ENCODE measurements at regions not wholly inside any gene's neighbourhood (a gene's known extent, or its start where the extent isn't known, plus 50 kb on each side); places are given as distances from the start of the nearest gene placed in this dataset.
"Not testable (repeated sequence)": the region's sequence is repeated elsewhere in the genome, so short reads cannot be mapped to it uniquely, and the experiment has no call there.

GRCh38 chr14:58769771-58770170 lies 132.0 kb downstream of the DACT1 start:
- H3K36me3 ChIP-seq (ENCODE audit: control insufficient read depth in 1 of 2, insufficient read depth in 2 of 2, low read length in 2 of 2): no peaks in the 10 kb centered on the region
- peaks cover 6 to 37% of the 10 kb centered on the region in 2 donors for H3K4me1 ChIP-seq (ENCODE audit: control insufficient read depth in 1 of 2, insufficient read depth in 2 of 2, low read length in 2 of 2)
- no peak overlapping the region for H3K9ac ChIP-seq (ENCODE audit: low read depth in 1 of 2, low read length in 2 of 2)
- H3K27ac ChIP-seq (ENCODE audit: low read depth, low read length): no peak overlapping the region
- H3K27me3 ChIP-seq (ENCODE audit: control insufficient read depth in 1 of 2, insufficient read depth in 2 of 2, low read length in 2 of 2): no peaks in the 10 kb centered on the region
- H3K9me3 ChIP-seq (ENCODE audit: control insufficient read depth in 1 of 2, low read length in 2 of 2): no peaks in the 10 kb centered on the region
- no peak overlapping the region for H3K4me3 ChIP-seq (ENCODE audit: low read depth in 1 of 2, low read length in 2 of 2)

GRCh38 chr14:58770491-58770982 lies 132.8 kb downstream of the DACT1 start:
- no peaks in the 10 kb centered on the region for H3K9me3 ChIP-seq (ENCODE audit: control insufficient read depth in 1 of 2, low read length in 2 of 2)
- no peaks in the 10 kb centered on the region for H3K27me3 ChIP-seq (ENCODE audit: control insufficient read depth in 1 of 2, insufficient read depth in 2 of 2, low read length in 2 of 2)
- no peaks in the 10 kb centered on the region for H3K36me3 ChIP-seq (ENCODE audit: control insufficient read depth in 1 of 2, insufficient read depth in 2 of 2, low read length in 2 of 2)
- no peak overlapping the region for H3K27ac ChIP-seq (ENCODE audit: low read depth, low read length)
- no peak overlapping the region for H3K9ac ChIP-seq (ENCODE audit: low read depth in 1 of 2, low read length in 2 of 2)
- no peak overlapping the region for H3K4me3 ChIP-seq (ENCODE audit: low read depth in 1 of 2, low read length in 2 of 2)
- H3K4me1 ChIP-seq (ENCODE audit: control insufficient read depth in 1 of 2, insufficient read depth in 2 of 2, low read length in 2 of 2): peaks cover 6 to 37% of the 10 kb centered on the region in 2 donors

- Histone ChIP-seq H3K4me3 (ENCODE audit: low read depth in 1 of 2, low read length in 2 of 2) (peak overlapping the region in 1 of 2 donors; percentile 19), H3K27me3 (ENCODE audit: control insufficient read depth in 1 of 2, insufficient read depth in 2 of 2, low read length in 2 of 2) (no peaks in the 10 kb centered on the region), H3K9ac (ENCODE audit: low read depth in 1 of 2, low read length in 2 of 2) (no peak overlapping the region), H3K36me3 (ENCODE audit: control insufficient read depth in 1 of 2, insufficient read depth in 2 of 2, low read length in 2 of 2) (no peaks in the 10 kb centered on the region), H3K27ac (ENCODE audit: low read depth, low read length) (no peak overlapping the region), H3K4me1 (ENCODE audit: control insufficient read depth in 1 of 2, insufficient read depth in 2 of 2, low read length in 2 of 2) (peaks cover 6 to 37% of the 10 kb centered on the region in 2 donors), H3K9me3 (ENCODE audit: control insufficient read depth in 1 of 2, low read length in 2 of 2) (no peaks in the 10 kb centered on the region)
Observed at GRCh38 chr14:58771016-58771415, 133.3 kb downstream of the DACT1 start.

DNA sequence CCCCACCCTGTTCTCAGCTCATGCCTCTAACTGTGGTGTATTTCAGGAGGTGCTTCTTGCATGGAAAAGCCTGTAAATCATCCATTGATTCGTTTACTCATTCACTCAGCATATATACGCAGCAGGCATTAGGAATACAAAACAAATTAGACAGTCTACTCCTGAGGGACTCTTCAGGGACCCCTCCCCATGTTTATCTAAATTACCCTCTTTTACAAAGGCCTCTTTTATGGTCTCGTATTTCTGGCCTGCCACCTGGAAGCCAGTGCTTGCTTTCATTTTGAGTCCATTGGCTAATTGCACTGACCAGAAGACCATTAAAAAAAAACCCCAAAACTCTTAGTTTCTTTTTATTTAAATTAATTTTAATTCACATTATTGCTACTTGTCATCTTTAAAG lies 134.4 kb downstream of the DACT1 start:
- Histone ChIP-seq H3K4me1 (ENCODE audit: control insufficient read depth in 1 of 2, insufficient read depth in 2 of 2, low read length in 2 of 2) (peaks cover 6 to 37% of the 10 kb centered on the region in 2 donors), H3K9ac (ENCODE audit: low read depth in 1 of 2, low read length in 2 of 2) (no peak overlapping the region), H3K27ac (ENCODE audit: low read depth, low read length) (no peak overlapping the region), H3K9me3 (ENCODE audit: control insufficient read depth in 1 of 2, low read length in 2 of 2) (no peaks in the 10 kb centered on the region), H3K27me3 (ENCODE audit: control insufficient read depth in 1 of 2, insufficient read depth in 2 of 2, low read length in 2 of 2) (no peaks in the 10 kb centered on the region), H3K4me3 (ENCODE audit: low read depth in 1 of 2, low read length in 2 of 2) (no peak overlapping the region), H3K36me3 (ENCODE audit: control insufficient read depth in 1 of 2, insufficient read depth in 2 of 2, low read length in 2 of 2) (no peaks in the 10 kb centered on the region)

- no peaks in the 10 kb centered on the region for H3K9me3 ChIP-seq (ENCODE audit: control insufficient read depth in 1 of 2, low read length in 2 of 2)
- H3K36me3 ChIP-seq (ENCODE audit: control insufficient read depth in 1 of 2, insufficient read depth in 2 of 2, low read length in 2 of 2): no peaks in the 10 kb centered on the region
- no peak overlapping the region for H3K4me3 ChIP-seq (ENCODE audit: low read depth in 1 of 2, low read length in 2 of 2)
- H3K9ac ChIP-seq (ENCODE audit: low read depth in 1 of 2, low read length in 2 of 2): no peak overlapping the region
- no peak overlapping the region for H3K27ac ChIP-seq (ENCODE audit: low read depth, low read length)
- H3K4me1 ChIP-seq (ENCODE audit: control insufficient read depth in 1 of 2, insufficient read depth in 2 of 2, low read length in 2 of 2): peaks cover 13 to 46% of the 10 kb centered on the region in 2 donors
- H3K27me3 ChIP-seq (ENCODE audit: control insufficient read depth in 1 of 2, insufficient read depth in 2 of 2, low read length in 2 of 2): no peaks in the 10 kb centered on the region
Observed at GRCh38 chr14:58772794-58773620, 135.2 kb downstream of the DACT1 start.

DNA sequence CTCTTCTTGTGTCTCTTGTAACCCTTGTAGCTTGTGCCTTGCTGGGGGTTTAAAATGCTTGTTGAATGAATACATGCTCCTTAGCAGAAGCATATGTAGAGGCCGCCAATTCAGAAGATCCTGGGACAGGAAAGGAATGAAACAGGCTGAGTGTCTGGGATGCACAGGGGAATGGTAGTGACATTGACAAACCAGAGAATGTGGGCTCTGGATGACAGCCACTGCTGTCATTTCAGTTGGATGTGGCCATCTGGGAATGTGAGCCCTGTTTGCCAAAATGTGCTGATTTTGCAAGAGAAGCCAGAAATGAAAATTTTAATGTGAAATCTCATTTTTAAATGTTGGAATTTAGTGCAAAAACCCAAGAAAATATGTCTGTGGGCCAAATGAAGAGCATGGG lies 136.8 kb downstream of the DACT1 start:
- Histone ChIP-seq H3K9me3 (ENCODE audit: control insufficient read depth in 1 of 2, low read length in 2 of 2) (no peaks in the 10 kb centered on the region), H3K36me3 (ENCODE audit: control insufficient read depth in 1 of 2, insufficient read depth in 2 of 2, low read length in 2 of 2) (no peaks in the 10 kb centered on the region), H3K27ac (ENCODE audit: low read depth, low read length) (no peak overlapping the region), H3K4me3 (ENCODE audit: low read depth in 1 of 2, low read length in 2 of 2) (no peak overlapping the region), H3K9ac (ENCODE audit: low read depth in 1 of 2, low read length in 2 of 2) (no peak overlapping the region), H3K4me1 (ENCODE audit: control insufficient read depth in 1 of 2, insufficient read depth in 2 of 2, low read length in 2 of 2) (peaks cover 13 to 42% of the 10 kb centered on the region in 2 donors), H3K27me3 (ENCODE audit: control insufficient read depth in 1 of 2, insufficient read depth in 2 of 2, low read length in 2 of 2) (no peaks in the 10 kb centered on the region)

DNA sequence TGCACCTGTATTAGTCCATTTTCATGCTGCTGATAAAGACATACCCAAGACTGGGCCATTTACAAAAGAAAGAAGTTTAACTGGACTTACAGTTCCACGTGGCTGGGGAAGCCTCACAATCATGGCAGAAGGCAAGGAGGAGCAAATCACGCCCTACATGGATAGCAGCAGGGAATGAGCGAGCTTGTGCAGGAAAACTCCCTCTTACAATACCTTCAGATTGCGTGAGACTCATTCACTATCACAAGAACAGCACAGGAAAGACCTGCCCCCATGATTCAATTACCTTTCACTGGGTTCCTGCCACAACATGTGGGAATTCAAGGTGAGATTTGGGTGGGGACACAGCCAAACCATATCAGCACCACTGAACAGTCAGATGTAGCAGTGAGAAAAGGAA lies 137.4 kb downstream of the DACT1 start:
- H3K4me3 ChIP-seq (ENCODE audit: low read depth in 1 of 2, low read length in 2 of 2); H3K27me3 ChIP-seq (ENCODE audit: control insufficient read depth in 1 of 2, insufficient read depth in 2 of 2, low read length in 2 of 2); H3K9ac ChIP-seq (ENCODE audit: low read depth in 1 of 2, low read length in 2 of 2); H3K36me3 ChIP-seq (ENCODE audit: control insufficient read depth in 1 of 2, insufficient read depth in 2 of 2, low read length in 2 of 2); H3K9me3 ChIP-seq (ENCODE audit: control insufficient read depth in 1 of 2, low read length in 2 of 2); H3K27ac ChIP-seq (ENCODE audit: low read depth, low read length): not testable (repeated sequence)
- peaks cover 13 to 38% of the 10 kb centered on the region in 2 donors for H3K4me1 ChIP-seq (ENCODE audit: control insufficient read depth in 1 of 2, insufficient read depth in 2 of 2, low read length in 2 of 2)

- no peak overlapping the region for H3K4me3 ChIP-seq (ENCODE audit: low read depth in 1 of 2, low read length in 2 of 2)
- H3K27ac ChIP-seq (ENCODE audit: low read depth, low read length): no peak overlapping the region
- H3K9ac ChIP-seq (ENCODE audit: low read depth in 1 of 2, low read length in 2 of 2): no peak overlapping the region
- H3K4me1 ChIP-seq (ENCODE audit: control insufficient read depth in 1 of 2, insufficient read depth in 2 of 2, low read length in 2 of 2): peaks cover 18 to 26% of the 10 kb centered on the region in 2 donors
- no peaks in the 10 kb centered on the region for H3K9me3 ChIP-seq (ENCODE audit: control insufficient read depth in 1 of 2, low read length in 2 of 2)
- no peaks in the 10 kb centered on the region for H3K27me3 ChIP-seq (ENCODE audit: control insufficient read depth in 1 of 2, insufficient read depth in 2 of 2, low read length in 2 of 2)
- no peaks in the 10 kb centered on the region for H3K36me3 ChIP-seq (ENCODE audit: control insufficient read depth in 1 of 2, insufficient read depth in 2 of 2, low read length in 2 of 2)
Observed at GRCh38 chr14:58776516-58776915, 138.8 kb downstream of the DACT1 start.

GRCh38 chr14:58777541-58777979 lies 139.8 kb downstream of the DACT1 start:
- H3K27me3 ChIP-seq (ENCODE audit: control insufficient read depth in 1 of 2, insufficient read depth in 2 of 2, low read length in 2 of 2): no peaks in the 10 kb centered on the region
- H3K9ac ChIP-seq (ENCODE audit: low read depth in 1 of 2, low read length in 2 of 2): no peak overlapping the region
- H3K27ac ChIP-seq (ENCODE audit: low read depth, low read length): no peak overlapping the region
- H3K36me3 ChIP-seq (ENCODE audit: control insufficient read depth in 1 of 2, insufficient read depth in 2 of 2, low read length in 2 of 2): no peaks in the 10 kb centered on the region
- no peak overlapping the region for H3K4me3 ChIP-seq (ENCODE audit: low read depth in 1 of 2, low read length in 2 of 2)
- no peaks in the 10 kb centered on the region for H3K9me3 ChIP-seq (ENCODE audit: control insufficient read depth in 1 of 2, low read length in 2 of 2)
- peaks cover 28 to 30% of the 10 kb centered on the region in 2 donors for H3K4me1 ChIP-seq (ENCODE audit: control insufficient read depth in 1 of 2, insufficient read depth in 2 of 2, low read length in 2 of 2)

- Histone ChIP-seq H3K9me3 (ENCODE audit: control insufficient read depth in 1 of 2, low read length in 2 of 2) (no peaks in the 10 kb centered on the region), H3K27me3 (ENCODE audit: control insufficient read depth in 1 of 2, insufficient read depth in 2 of 2, low read length in 2 of 2) (no peaks in the 10 kb centered on the region), H3K4me3 (ENCODE audit: low read depth in 1 of 2, low read length in 2 of 2) (no peak overlapping the region), H3K27ac (ENCODE audit: low read depth, low read length) (no peak overlapping the region), H3K36me3 (ENCODE audit: control insufficient read depth in 1 of 2, insufficient read depth in 2 of 2, low read length in 2 of 2) (no peaks in the 10 kb centered on the region), H3K9ac (ENCODE audit: low read depth in 1 of 2, low read length in 2 of 2) (no peak overlapping the region), H3K4me1 (ENCODE audit: control insufficient read depth in 1 of 2, insufficient read depth in 2 of 2, low read length in 2 of 2) (peaks cover 27 to 30% of the 10 kb centered on the region in 2 donors)
Observed at GRCh38 chr14:58778202-58778601, 140.4 kb downstream of the DACT1 start.

Measured in duodenal mucosa (tissue), 2 donors.